GM06990 (cell line): ENCODE measurements at regions not wholly inside any gene's neighbourhood (a gene's known extent, or its start where the extent isn't known, plus 50 kb on each side); places are given as distances from the start of the nearest gene placed in this dataset.

Experiments
- DNase-seq: peaks from one replicate; pipeline ENCODE4 v3.0.0-alpha.2; 2011; ENCODE audit not compliant: insufficient read length; ENCODE audit errors: extremely low read depth
- H3K27me3 ChIP-seq: replicated peaks from 2 replicates; pipeline ENCODE4 v1.6.0; 2011; ENCODE audit warnings: low read length; ENCODE audit not compliant: control insufficient read depth, insufficient read depth
- H3K36me3 ChIP-seq: 2 replicates; pipeline ENCODE4 v1.5.1; 2011; ENCODE audit warnings: low read length; ENCODE audit not compliant: control insufficient read depth, insufficient read depth
- H3K4me3 ChIP-seq: replicated peaks from 2 replicates; pipeline ENCODE4 v1.5.1; 2011; ENCODE audit warnings: low read depth, mild to moderate bottlenecking, control low read depth, low read length
- CTCF ChIP-seq: IDR thresholded peaks from 2 replicates; pipeline ENCODE4 v1.5.1; 2011; ENCODE audit warnings: low read length, control low read depth, mild to moderate bottlenecking, inconsistent platforms; ENCODE audit not compliant: insufficient read depth, poor library complexity, severe bottlenecking

GRCh38 chr15:45780352-45780751, 145.5 kb downstream of the SQOR start:
- H3K36me3 ChIP-seq = no peaks in the 10 kb centered on the region

GRCh38 chr15:45784656-45785055, 149.8 kb downstream of the SQOR start:
- Histone ChIP-seq H3K27me3 (peaks cover 4% of the 10 kb centered on the region; the same call in 1 of the 2 replicates), H3K4me3 (no peak overlapping the region), H3K36me3 (no peaks in the 10 kb centered on the region)
- no peak for TF ChIP-seq CTCF
- DNase-seq = no peak

More at GRCh38 chr15:45780352-45780751, 145.5 kb downstream of the SQOR start:
- no peak for TF ChIP-seq CTCF
- no peak for DNase-seq
- Histone ChIP-seq H3K27me3 (peaks cover 4% of the 10 kb centered on the region; the same call in 1 of the 2 replicates), H3K4me3 (no peak overlapping the region)

GRCh38 chr15:45785897-45786296, 151.1 kb downstream of the SQOR start:
- H3K36me3 ChIP-seq = no peaks in the 10 kb centered on the region
- peaks cover 4% of the 10 kb centered on the region; the same call in 1 of the 2 replicates for H3K27me3 ChIP-seq
- no peak for DNase-seq
- no peak for TF ChIP-seq CTCF
- no peak overlapping the region for H3K4me3 ChIP-seq

GRCh38 chr15:45790325-45790943, 155.6 kb downstream of the SQOR start:
- H3K27me3 ChIP-seq = no peaks in the 10 kb centered on the region; the same call in 1 of the 2 replicates
- DNase-seq = no peak
- TF ChIP-seq CTCF = peak; percentile 66

GRCh38 chr15:45794304-45794703, 159.5 kb downstream of the SQOR start:
- no peaks in the 10 kb centered on the region for H3K36me3 ChIP-seq
- H3K27me3 ChIP-seq = no peaks in the 10 kb centered on the region; the same call in 1 of the 2 replicates
- DNase-seq = no peak
- H3K4me3 ChIP-seq = no peak overlapping the region
- no peak for TF ChIP-seq CTCF

More at GRCh38 chr15:45790325-45790943, 155.6 kb downstream of the SQOR start:
- no peaks in the 10 kb centered on the region for H3K36me3 ChIP-seq
- no peak overlapping the region for H3K4me3 ChIP-seq
